ENCODE measurements at regions not wholly inside any gene's neighbourhood (a gene's known extent, or its start where the extent isn't known, plus 50 kb on each side); places are given as distances from the start of the nearest gene placed in this dataset.
"Not testable (repeated sequence)": the region's sequence is repeated elsewhere in the genome, so short reads cannot be mapped to it uniquely, and the experiment has no call there.

- no peak for DNase-seq (ENCODE audit: low read depth)
- H3K4me3 ChIP-seq (ENCODE audit: low read depth, low read length), result no peak overlapping the region
- no peak for TF ChIP-seq CTCF (IDR thresholded peaks at IDR 0.05; ENCODE audit: insufficient read depth, low read depth, low read length, missing control alignments)
Measured at GRCh38 chr20:53774461-53775203, 181.0 kb upstream of the ZNF217 start.

- H3K4me3 ChIP-seq (ENCODE audit: low read depth, low read length), result no peak overlapping the region
- no peak for DNase-seq (ENCODE audit: low read depth)
- no peak for TF ChIP-seq CTCF (IDR thresholded peaks at IDR 0.05; ENCODE audit: insufficient read depth, low read depth, low read length, missing control alignments)
Measured at GRCh38 chr20:53773792-53774401, 180.3 kb upstream of the ZNF217 start.

GRCh38 chr20:53773066-53773791 lies 179.6 kb upstream of the ZNF217 start:
- not testable (repeated sequence) for H3K4me3 ChIP-seq (ENCODE audit: low read depth, low read length); DNase-seq (ENCODE audit: low read depth)

DNA sequence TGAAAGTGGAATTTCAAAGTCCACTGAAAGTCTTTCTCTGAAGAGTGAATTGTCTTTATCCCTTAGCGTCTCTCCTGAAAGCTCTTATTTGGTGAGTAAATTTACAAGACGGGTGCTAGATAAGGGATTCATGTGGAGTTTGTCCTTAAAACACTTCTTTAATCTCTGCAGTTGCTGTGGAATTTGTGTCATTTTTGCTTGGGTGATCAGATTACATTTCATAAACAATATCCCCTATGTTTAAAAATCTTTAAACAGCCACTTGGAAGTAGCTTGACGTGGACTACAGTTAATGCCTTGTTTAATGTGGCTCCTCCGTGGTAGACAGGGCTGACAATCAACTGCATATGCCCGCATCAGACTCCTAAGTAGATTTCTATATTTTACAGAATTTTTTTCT lies 175.4 kb upstream of the ZNF217 start:
- TF ChIP-seq CTCF (IDR thresholded peaks at IDR 0.05; ENCODE audit: insufficient read depth, low read depth, low read length, missing control alignments), result no peak
- DNase-seq (ENCODE audit: low read depth), result no peak
- no peak overlapping the region for H3K4me3 ChIP-seq (ENCODE audit: low read depth, low read length)

GRCh38 chr20:53768329-53768728 lies 174.7 kb upstream of the ZNF217 start:
- no peak for DNase-seq (ENCODE audit: low read depth)
- no peak overlapping the region for H3K4me3 ChIP-seq (ENCODE audit: low read depth, low read length)
- no peak for TF ChIP-seq CTCF (IDR thresholded peaks at IDR 0.05; ENCODE audit: insufficient read depth, low read depth, low read length, missing control alignments)

DNA sequence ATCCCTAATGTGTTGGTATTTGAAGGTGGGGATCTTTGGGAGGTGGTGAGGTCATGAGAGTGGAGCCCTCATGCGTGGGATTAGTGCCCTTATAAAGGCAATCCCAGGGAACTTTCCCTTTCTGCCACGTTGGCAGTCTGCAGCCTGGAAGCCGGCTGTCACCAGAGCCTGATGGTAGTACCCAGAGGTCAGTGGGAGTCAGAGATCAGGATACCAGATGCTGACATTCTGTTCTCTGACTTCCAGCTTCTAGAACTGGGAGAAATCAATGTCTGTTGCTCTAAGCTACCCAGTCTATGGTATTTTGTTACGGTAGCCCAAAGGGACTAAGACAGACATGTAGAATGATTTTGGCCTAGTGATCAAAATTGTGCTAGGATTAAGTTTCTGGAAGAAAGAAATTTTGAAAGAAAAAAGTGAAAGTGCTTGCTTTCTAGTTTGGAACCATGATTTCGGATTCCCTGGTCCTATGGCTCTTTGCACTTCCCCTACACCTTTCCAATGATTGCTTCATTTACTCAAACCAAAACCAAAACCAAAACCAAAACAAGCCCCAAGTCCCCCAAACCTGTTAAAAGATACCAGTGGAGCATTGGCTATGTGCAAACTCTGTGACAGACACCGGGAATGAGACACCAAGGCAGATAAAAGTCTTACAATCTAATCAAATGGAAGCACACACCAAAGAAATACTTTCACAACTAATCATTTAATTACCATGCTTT lies 173.7 kb upstream of the ZNF217 start:
- peak; percentile 25 for DNase-seq (ENCODE audit: low read depth)
- no peak overlapping the region for H3K4me3 ChIP-seq (ENCODE audit: low read depth, low read length)
- no peak for TF ChIP-seq CTCF (IDR thresholded peaks at IDR 0.05; ENCODE audit: insufficient read depth, low read depth, low read length, missing control alignments)

DNA sequence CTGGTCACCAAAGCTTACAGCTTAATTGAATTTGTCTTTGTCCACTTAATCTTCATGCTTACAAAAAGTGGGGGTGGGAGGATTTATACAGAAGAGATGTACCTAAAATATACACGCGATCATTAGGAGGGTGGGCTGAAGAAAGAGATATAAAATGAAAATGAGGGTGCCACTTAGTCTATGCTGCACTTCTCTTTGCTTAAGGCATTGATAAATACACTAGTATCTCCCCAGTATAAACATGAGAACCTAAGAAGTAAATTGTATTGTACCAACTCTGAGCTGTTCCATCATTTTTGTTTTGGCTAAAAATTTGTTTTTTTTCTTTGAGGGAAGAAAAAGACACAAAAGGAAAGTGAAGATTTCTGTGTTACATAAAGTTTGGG lies 170.8 kb upstream of the ZNF217 start:
- no peak for DNase-seq (ENCODE audit: low read depth)
- H3K4me3 ChIP-seq (ENCODE audit: low read depth, low read length), result no peak overlapping the region
- no peak for TF ChIP-seq CTCF (IDR thresholded peaks at IDR 0.05; ENCODE audit: insufficient read depth, low read depth, low read length, missing control alignments)

Data from GM12865 (cell line).